OCI-LY3 (cell line): ENCODE measurements at regions not wholly inside any gene's neighbourhood (a gene's known extent, or its start where the extent isn't known, plus 50 kb on each side); places are given as distances from the start of the nearest gene placed in this dataset.

Source experiments
- CTCF ChIP-seq: fragments of 200-600, 300-600 bp; sonication (generic); IDR thresholded peaks from 2 replicates; pipeline ENCODE4 v1.5.1; 2014; ENCODE audit warnings: antibody characterized with exemption, low read length, low read depth
- EZH2phosphoT487 ChIP-seq: fragments of 200-600 bp; shearing (Covaris generic); IDR thresholded peaks from 2 replicates; pipeline ENCODE4 v1.6.1; 2018; ENCODE audit warnings: antibody characterized with exemption, mixed run types, low read depth

- no peak for TF ChIP-seq CTCF
- TF ChIP-seq EZH2phosphoT487, result no peak
Measured at GRCh38 chr11:21838427-21838826, 354.5 kb upstream of the ANO5 start.
